ENCODE measurements at regions not wholly inside any gene's neighbourhood (a gene's known extent, or its start where the extent isn't known, plus 50 kb on each side); places are given as distances from the start of the nearest gene placed in this dataset.

DNA sequence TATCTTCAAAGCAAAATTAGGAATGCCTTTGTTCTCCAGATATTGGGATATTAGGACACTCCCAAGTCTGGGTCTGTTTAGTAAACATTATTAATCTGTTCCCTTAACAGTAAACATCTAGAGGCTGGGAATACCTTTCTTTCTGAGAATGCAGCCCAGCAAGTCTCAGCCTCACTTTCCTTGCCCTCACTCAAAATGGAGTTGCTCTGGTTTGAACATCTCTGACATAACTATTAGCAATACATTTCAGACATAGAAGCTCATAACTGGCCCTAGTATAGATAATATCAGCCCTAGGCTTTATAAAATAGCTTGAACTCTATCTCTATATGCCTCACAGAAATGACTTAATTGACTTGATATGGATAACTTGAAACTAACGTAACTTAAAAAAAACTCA, 299.8 kb downstream of the SPATA18 start:
- WGBS (ENCODE audit: insufficient coverage, low coverage, low lambda C conversion rate, missing lambda C conversion rate): 67% methylated on average over 1 of the region's 1 CpG
- DNase-seq: no peak
- TF ChIP-seq, protein P1, sequence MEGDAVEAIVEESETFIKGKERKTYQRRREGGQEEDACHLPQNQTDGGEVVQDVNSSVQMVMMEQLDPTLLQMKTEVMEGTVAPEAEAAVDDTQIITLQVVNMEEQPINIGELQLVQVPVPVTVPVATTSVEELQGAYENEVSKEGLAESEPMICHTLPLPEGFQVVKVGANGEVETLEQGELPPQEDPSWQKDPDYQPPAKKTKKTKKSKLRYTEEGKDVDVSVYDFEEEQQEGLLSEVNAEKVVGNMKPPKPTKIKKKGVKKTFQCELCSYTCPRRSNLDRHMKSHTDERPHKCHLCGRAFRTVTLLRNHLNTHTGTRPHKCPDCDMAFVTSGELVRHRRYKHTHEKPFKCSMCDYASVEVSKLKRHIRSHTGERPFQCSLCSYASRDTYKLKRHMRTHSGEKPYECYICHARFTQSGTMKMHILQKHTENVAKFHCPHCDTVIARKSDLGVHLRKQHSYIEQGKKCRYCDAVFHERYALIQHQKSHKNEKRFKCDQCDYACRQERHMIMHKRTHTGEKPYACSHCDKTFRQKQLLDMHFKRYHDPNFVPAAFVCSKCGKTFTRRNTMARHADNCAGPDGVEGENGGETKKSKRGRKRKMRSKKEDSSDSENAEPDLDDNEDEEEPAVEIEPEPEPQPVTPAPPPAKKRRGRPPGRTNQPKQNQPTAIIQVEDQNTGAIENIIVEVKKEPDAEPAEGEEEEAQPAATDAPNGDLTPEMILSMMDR (IDR thresholded peaks at IDR 0.05): no peak
- no peak for TF ChIP-seq POLR2A (IDR thresholded peaks at IDR 0.05)
- Histone ChIP-seq H3K4me3 (no peak overlapping the region), H3K36me3 (no peaks in the 10 kb centered on the region), H3K27ac (no peak overlapping the region), H3K27me3 (no peaks in the 10 kb centered on the region), H3K4me1 (no peaks in the 10 kb centered on the region), H3K9me3 (no peaks in the 10 kb centered on the region)
- intact Hi-C loops (cut with DNase I): no loop called here
- ATAC-seq: no peak

DNA sequence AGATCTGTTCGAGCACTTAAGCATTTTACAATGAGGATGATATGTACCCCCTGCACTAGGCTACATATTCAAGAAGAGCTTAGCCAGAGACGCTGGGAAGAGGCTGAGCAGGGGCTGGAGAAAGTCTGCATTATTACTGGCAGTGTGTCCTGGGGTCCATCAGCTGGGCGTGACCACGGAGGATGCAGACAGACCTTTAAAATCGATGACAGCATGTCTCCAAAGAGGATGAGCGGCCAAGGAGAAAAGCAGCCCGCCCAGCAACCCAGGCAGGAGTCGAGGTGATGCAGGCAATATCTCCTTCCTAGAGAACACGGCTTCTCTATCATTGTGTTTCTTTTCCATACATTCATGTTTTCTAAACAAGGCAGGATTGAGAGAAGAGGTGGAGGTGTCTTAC, 300.7 kb downstream of the USP46 start:
- ATAC-seq: no peak
- no peak for DNase-seq
- WGBS (ENCODE audit: insufficient coverage, low coverage, low lambda C conversion rate, missing lambda C conversion rate): 78% methylated on average over 9 of the region's 9 CpGs
- Histone ChIP-seq H3K27ac (no peak overlapping the region), H3K4me1 (no peaks in the 10 kb centered on the region), H3K36me3 (no peaks in the 10 kb centered on the region), H3K9me3 (no peaks in the 10 kb centered on the region), H3K4me3 (no peak overlapping the region), H3K27me3 (no peaks in the 10 kb centered on the region)
- intact Hi-C loops (cut with DNase I): no loop called here
- TF ChIP-seq, protein P1 (IDR thresholded peaks at IDR 0.05): no peak
- no peak for TF ChIP-seq POLR2A (IDR thresholded peaks at IDR 0.05)

DNA sequence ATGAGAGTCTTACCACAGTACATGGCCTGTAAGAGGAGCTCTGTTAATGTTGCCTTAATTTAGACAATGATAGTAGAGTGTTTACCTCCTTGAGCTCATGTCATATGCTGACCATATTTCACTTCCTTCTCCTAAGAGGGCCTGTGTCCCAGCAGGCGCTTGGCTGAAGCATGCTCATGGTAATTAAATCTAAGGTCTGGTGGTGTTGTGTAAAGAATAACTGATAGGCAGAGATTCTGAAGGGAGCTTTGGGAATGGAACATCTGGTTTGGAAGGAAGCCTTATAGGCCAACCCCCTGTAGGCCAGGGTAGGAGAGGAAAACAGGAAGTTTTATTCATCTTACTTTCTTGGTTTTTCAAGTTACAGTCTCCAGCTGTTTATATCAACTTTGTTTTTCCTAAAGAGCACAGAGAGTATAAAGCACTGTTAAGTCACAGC, 300.2 kb downstream of the USP46 start:
- ATAC-seq: no peak

DNA sequence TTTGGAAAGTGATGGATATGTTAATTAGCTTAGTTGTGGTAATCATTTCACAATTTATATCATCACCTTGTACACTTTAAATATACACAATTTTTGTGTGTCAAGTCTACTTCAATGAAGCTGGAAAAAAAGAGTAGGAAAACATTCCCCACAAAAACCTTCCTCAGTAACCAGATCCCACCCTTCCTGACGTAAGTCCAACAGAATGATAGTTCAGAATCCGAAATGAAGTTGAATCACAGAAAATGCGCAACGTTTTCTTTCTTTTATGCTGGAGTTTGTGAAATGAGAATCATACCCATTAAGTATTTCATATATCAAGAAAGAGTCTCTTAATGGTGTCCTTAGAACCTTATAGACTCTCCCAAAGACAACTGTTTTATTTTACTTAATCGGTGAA, 292.9 kb downstream of the USP46 start:
- no peak for TF ChIP-seq POLR2A (IDR thresholded peaks at IDR 0.05)
- TF ChIP-seq, protein P1 (IDR thresholded peaks at IDR 0.05): no peak
- intact Hi-C loops (cut with DNase I): no loop called here
- Histone ChIP-seq H3K36me3 (no peaks in the 10 kb centered on the region), H3K9me3 (no peaks in the 10 kb centered on the region), H3K4me3 (no peak overlapping the region), H3K27ac (no peak overlapping the region), H3K27me3 (no peaks in the 10 kb centered on the region), H3K4me1 (no peaks in the 10 kb centered on the region)
- no peak for ATAC-seq
- WGBS (ENCODE audit: insufficient coverage, low coverage, low lambda C conversion rate, missing lambda C conversion rate): 66% methylated on average over 5 of the region's 5 CpGs
- DNase-seq: no peak

More for the DNA sequence above, 300.2 kb downstream of the USP46 start:
- DNase-seq: no peak
- no peaks in the 10 kb centered on the region for H3K27me3 ChIP-seq
- H3K27ac ChIP-seq: no peak overlapping the region
- no peaks in the 10 kb centered on the region for H3K4me1 ChIP-seq
- no peak for TF ChIP-seq POLR2A (IDR thresholded peaks at IDR 0.05)
- TF ChIP-seq, protein P1 (IDR thresholded peaks at IDR 0.05): no peak
- intact Hi-C loops (cut with DNase I): no loop called here
- H3K9me3 ChIP-seq: no peaks in the 10 kb centered on the region
- WGBS (ENCODE audit: insufficient coverage, low coverage, low lambda C conversion rate, missing lambda C conversion rate): 86% methylated on average over 1 of the region's 1 CpG
- H3K36me3 ChIP-seq: no peaks in the 10 kb centered on the region
- H3K4me3 ChIP-seq: no peak overlapping the region

DNA sequence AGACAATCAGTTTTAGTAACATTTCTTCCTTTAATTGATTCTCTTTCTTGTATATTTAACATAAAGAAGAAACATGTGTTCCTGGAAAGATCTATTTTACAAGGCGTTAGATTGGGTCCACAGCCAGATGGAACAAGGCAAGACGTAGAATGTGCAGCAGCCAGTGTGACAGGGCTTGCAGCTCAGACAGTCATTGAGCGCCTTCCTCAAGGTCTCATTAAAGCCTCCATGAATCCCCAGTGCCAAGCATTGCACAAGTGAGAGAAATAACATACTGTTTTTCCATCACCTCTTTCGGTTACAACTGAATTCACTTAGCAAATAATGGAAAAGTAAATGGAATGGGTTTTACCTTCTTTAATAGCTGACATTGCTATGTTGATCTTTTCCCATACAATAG, 292.5 kb downstream of the USP46 start:
- H3K27me3 ChIP-seq: no peaks in the 10 kb centered on the region
- H3K4me1 ChIP-seq: no peaks in the 10 kb centered on the region
- H3K27ac ChIP-seq: no peak overlapping the region
- DNase-seq (no peak), ATAC-seq (no peak)
- H3K9me3 ChIP-seq: no peaks in the 10 kb centered on the region
- no peak overlapping the region for H3K4me3 ChIP-seq
- no peak for TF ChIP-seq POLR2A (IDR thresholded peaks at IDR 0.05)
- TF ChIP-seq, protein P1 (IDR thresholded peaks at IDR 0.05): no peak
- 59% methylated on average over 4 of the region's 4 CpGs for WGBS (ENCODE audit: insufficient coverage, low coverage, low lambda C conversion rate, missing lambda C conversion rate)
- intact Hi-C loops (cut with DNase I): no loop called here
- no peaks in the 10 kb centered on the region for H3K36me3 ChIP-seq

Measured in right lobe of liver (tissue), 6 donors.